Ishikawa (cell line): ENCODE measurements at regions not wholly inside any gene's neighbourhood (a gene's known extent, or its start where the extent isn't known, plus 50 kb on each side); places are given as distances from the start of the nearest gene placed in this dataset.

Experiments
- CEBPB ChIP-seq: IDR thresholded peaks from 2 replicates; pipeline ENCODE4 v1.6.1; 2012
- CREB1 ChIP-seq: IDR thresholded peaks from 2 replicates; pipeline ENCODE4 v1.6.1; 2012; ENCODE audit warnings: low read depth
- EP300 ChIP-seq: IDR thresholded peaks from 2 replicates; pipeline ENCODE4 v1.6.1; 2012; ENCODE audit warnings: borderline replicate concordance
- FOXM1 ChIP-seq: IDR thresholded peaks from 2 replicates; pipeline ENCODE4 v1.6.1; 2012; ENCODE audit warnings: low read depth, borderline replicate concordance
- NFIC ChIP-seq: IDR thresholded peaks from 2 replicates; pipeline ENCODE4 v1.6.1; 2012
- RAD21 ChIP-seq: IDR thresholded peaks from 2 replicates; pipeline ENCODE4 v1.6.1; 2012; ENCODE audit warnings: low read depth
- TAF1 ChIP-seq: IDR thresholded peaks from 2 replicates; pipeline ENCODE4 v1.6.1; 2012; ENCODE audit warnings: low read depth, mild to moderate bottlenecking
- TCF12 ChIP-seq: IDR thresholded peaks from 2 replicates; pipeline ENCODE4 v1.6.1; 2012; ENCODE audit warnings: low read depth
- TEAD4 ChIP-seq: IDR thresholded peaks from 2 replicates; pipeline ENCODE4 v1.6.1; 2012
- YY1 ChIP-seq: IDR thresholded peaks from 2 replicates; pipeline ENCODE4 v1.6.1; 2012; ENCODE audit warnings: low read depth
- ZBTB7A ChIP-seq: IDR thresholded peaks from 2 replicates; pipeline ENCODE4 v1.6.1; 2012; ENCODE audit warnings: low read depth
- TF ChIP-seq, protein P1 (sequence below): IDR thresholded peaks from 2 replicates; pipeline ENCODE4 v1.6.1; 2012
- TF ChIP-seq, protein P2 (sequence below): IDR thresholded peaks from 2 replicates; pipeline ENCODE4 v1.6.1; 2012; ENCODE audit warnings: low read depth, mild to moderate bottlenecking
- TF ChIP-seq, protein P3 (sequence below): IDR thresholded peaks from 2 replicates; pipeline ENCODE4 v1.6.1; 2012

DNA sequence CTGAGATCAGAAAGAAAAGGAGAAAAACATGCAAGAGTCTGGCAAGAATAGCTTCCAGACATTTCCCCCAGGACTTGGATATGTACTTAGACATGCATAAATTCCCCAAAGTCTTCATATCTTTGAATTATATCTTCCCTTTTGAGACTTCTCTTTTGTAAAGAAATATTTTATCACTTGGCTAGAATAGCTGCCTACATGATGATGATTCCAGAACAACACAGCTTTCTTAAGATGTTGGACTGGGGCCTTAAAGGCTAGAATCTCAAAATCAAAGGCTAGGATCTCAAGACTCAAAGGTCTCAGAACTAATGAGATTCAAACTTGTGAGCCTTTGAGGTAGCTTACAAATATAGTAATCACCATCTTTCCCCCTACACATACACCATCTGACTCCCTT lies 842.3 kb downstream of the BCL11A start:
- no peak for TF ChIP-seq EP300
- no peak for TF ChIP-seq YY1
- TF ChIP-seq, protein P1, sequence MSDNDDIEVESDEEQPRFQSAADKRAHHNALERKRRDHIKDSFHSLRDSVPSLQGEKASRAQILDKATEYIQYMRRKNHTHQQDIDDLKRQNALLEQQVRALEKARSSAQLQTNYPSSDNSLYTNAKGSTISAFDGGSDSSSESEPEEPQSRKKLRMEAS = no peak
- TF ChIP-seq, protein P2, sequence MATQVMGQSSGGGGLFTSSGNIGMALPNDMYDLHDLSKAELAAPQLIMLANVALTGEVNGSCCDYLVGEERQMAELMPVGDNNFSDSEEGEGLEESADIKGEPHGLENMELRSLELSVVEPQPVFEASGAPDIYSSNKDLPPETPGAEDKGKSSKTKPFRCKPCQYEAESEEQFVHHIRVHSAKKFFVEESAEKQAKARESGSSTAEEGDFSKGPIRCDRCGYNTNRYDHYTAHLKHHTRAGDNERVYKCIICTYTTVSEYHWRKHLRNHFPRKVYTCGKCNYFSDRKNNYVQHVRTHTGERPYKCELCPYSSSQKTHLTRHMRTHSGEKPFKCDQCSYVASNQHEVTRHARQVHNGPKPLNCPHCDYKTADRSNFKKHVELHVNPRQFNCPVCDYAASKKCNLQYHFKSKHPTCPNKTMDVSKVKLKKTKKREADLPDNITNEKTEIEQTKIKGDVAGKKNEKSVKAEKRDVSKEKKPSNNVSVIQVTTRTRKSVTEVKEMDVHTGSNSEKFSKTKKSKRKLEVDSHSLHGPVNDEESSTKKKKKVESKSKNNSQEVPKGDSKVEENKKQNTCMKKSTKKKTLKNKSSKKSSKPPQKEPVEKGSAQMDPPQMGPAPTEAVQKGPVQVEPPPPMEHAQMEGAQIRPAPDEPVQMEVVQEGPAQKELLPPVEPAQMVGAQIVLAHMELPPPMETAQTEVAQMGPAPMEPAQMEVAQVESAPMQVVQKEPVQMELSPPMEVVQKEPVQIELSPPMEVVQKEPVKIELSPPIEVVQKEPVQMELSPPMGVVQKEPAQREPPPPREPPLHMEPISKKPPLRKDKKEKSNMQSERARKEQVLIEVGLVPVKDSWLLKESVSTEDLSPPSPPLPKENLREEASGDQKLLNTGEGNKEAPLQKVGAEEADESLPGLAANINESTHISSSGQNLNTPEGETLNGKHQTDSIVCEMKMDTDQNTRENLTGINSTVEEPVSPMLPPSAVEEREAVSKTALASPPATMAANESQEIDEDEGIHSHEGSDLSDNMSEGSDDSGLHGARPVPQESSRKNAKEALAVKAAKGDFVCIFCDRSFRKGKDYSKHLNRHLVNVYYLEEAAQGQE = no peak
- no peak for TF ChIP-seq RAD21
- TF ChIP-seq TEAD4 = no peak
- no peak for TF ChIP-seq TCF12
- no peak for TF ChIP-seq TAF1
- TF ChIP-seq CREB1 = no peak
- TF ChIP-seq CEBPB = no peak
- TF ChIP-seq, protein P3, sequence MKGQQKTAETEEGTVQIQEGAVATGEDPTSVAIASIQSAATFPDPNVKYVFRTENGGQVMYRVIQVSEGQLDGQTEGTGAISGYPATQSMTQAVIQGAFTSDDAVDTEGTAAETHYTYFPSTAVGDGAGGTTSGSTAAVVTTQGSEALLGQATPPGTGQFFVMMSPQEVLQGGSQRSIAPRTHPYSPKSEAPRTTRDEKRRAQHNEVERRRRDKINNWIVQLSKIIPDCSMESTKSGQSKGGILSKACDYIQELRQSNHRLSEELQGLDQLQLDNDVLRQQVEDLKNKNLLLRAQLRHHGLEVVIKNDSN = no peak
- TF ChIP-seq FOXM1 = no peak
- no peak for TF ChIP-seq NFIC
- TF ChIP-seq ZBTB7A = no peak
